Upper lobe of left lung (tissue), 6 donors: ENCODE measurements at regions not wholly inside any gene's neighbourhood (a gene's known extent, or its start where the extent isn't known, plus 50 kb on each side); places are given as distances from the start of the nearest gene placed in this dataset.

ENCODE experiments used
- ATAC-seq, 2 donors: fragments of 200-7000 bp; cut with Tn5 transposase; one replicate each; pipeline ENCODE4 v1.9.1; 2022; ENCODE audit warnings: mild to moderate bottlenecking in 2 of 2, moderate library complexity in 2 of 2; ENCODE audit not compliant: low FRiP score in 2 of 2
- DNase-seq, 2 donors: peaks; one replicate each; pipeline ENCODE4 v3.0.0-alpha.2; 2019 to 2020
- H3K27ac ChIP-seq, 4 donors: fragments of 200-600 bp; sonication (generic); one replicate each; pipeline ENCODE4 v1.5.1; 2016 to 2019
- H3K27me3 ChIP-seq, 4 donors: fragments of 200-600 bp; sonication (generic); one replicate each; pipeline ENCODE4 v1.5.1; 2017 to 2019
- H3K36me3 ChIP-seq, 4 donors: fragments of 200-600 bp; sonication (generic); one replicate each; pipeline ENCODE4 v1.5.1; 2016 to 2019
- H3K4me1 ChIP-seq, 4 donors: fragments of 200-600 bp; sonication (generic); one replicate each; pipeline ENCODE4 v1.5.1; 2018 to 2019
- H3K4me3 ChIP-seq, 4 donors: fragments of 200-600 bp; sonication (generic); one replicate each; pipeline ENCODE4 v1.5.1; 2017 to 2019; ENCODE audit warnings: mild to moderate bottlenecking in 2 of 4, moderate library complexity in 1 of 4
- H3K9me3 ChIP-seq, 4 donors: fragments of 200-600 bp; sonication (generic); one replicate each; pipeline ENCODE4 v1.5.1; 2018 to 2019
- CTCF ChIP-seq, 6 experiments: fragments of 450-650 bp in 4 of 6; fragments of 200-600 bp in 2 of 6; sonication (generic) in 2 of 6; IDR thresholded peaks; one replicate each; pipeline ENCODE4 v1.5.1; 2016 to 2019; ENCODE audit warnings: antibody characterized with exemption in 6 of 6
- EP300 ChIP-seq, 4 donors: sonication (generic); formaldehyde crosslinking; IDR thresholded peaks; one replicate each; pipeline ENCODE4 v1.5.1; 2017; ENCODE audit warnings: antibody characterized with exemption in 4 of 4, control low read depth in 2 of 4
- POLR2A ChIP-seq, 4 donors: fragments of 450-650 bp; IDR thresholded peaks; one replicate each; pipeline ENCODE4 v1.5.1; 2016 to 2017; ENCODE audit warnings: antibody characterized with exemption in 4 of 4, mild to moderate bottlenecking in 2 of 4
- POLR2AphosphoS5 ChIP-seq, 2 donors: sonication (generic); formaldehyde crosslinking; IDR thresholded peaks; one replicate each; pipeline ENCODE4 v1.5.1; 2017; ENCODE audit warnings: antibody characterized with exemption in 2 of 2
- WGBS, 2 donors: methylation state at CpG; one replicate each; pipeline ENCODE4 v1.1.5; 2017 to 2018; 5-methylcytosine and 5-hydroxymethylcytosine counted together
- donor health status: DM: no; HTN: no; CAD: no; lungs with moderate emphysema.
- donor health status: DM: no; HTN: yes; CAD: no; lungs with severe emphysema.

- TF ChIP-seq POLR2AphosphoS5 (IDR thresholded peaks at IDR 0.05) (no peak), POLR2A (IDR thresholded peaks at IDR 0.05) (no peak), CTCF (IDR thresholded peaks at IDR 0.05) (no peak), EP300 (IDR thresholded peaks at IDR 0.05) (no peak)
- peak in 1 of 2 donors; percentile 71 for DNase-seq
- WGBS, 2 donors, result 93% methylated on average over 13 to 16 of the region's 16 CpGs
Observed at GRCh38 chr2:215514516-215514915, 78.6 kb upstream of the FN1 start.

GRCh38 chr2:215511454-215512346 lies 75.8 kb upstream of the FN1 start:
- H3K4me1 ChIP-seq, result no peaks in the 10 kb centered on the region
- DNase-seq (peak in 1 of 2 donors; percentile 2), ATAC-seq (no peak)
- no peaks in the 10 kb centered on the region for H3K36me3 ChIP-seq
- WGBS, 2 donors, result 85 to 88% methylated on average over 6 of the region's 6 CpGs
- H3K27ac ChIP-seq, result no peak overlapping the region
- TF ChIP-seq POLR2A (IDR thresholded peaks at IDR 0.05) (no peak), CTCF (IDR thresholded peaks at IDR 0.05) (no peak), POLR2AphosphoS5 (IDR thresholded peaks at IDR 0.05) (no peak), EP300 (IDR thresholded peaks at IDR 0.05) (no peak)
- no peak overlapping the region for H3K4me3 ChIP-seq
- no peaks in the 10 kb centered on the region for H3K9me3 ChIP-seq
- H3K27me3 ChIP-seq, result no peaks in the 10 kb centered on the region

More at GRCh38 chr2:215514516-215514915, 78.6 kb upstream of the FN1 start:
- Histone ChIP-seq H3K27me3 (no peaks in the 10 kb centered on the region), H3K4me1 (no peaks in the 10 kb centered on the region), H3K36me3 (no peaks in the 10 kb centered on the region), H3K4me3 (no peak overlapping the region), H3K27ac (no peak overlapping the region), H3K9me3 (no peaks in the 10 kb centered on the region)
- no peak for ATAC-seq

- Histone ChIP-seq H3K36me3 (no peaks in the 10 kb centered on the region), H3K27me3 (no peaks in the 10 kb centered on the region), H3K4me3 (no peak overlapping the region), H3K27ac (no peak overlapping the region), H3K4me1 (peaks cover 3 to 10% (median 6%) of the 10 kb centered on the region in 4 donors), H3K9me3 (no peaks in the 10 kb centered on the region)
- no peak for ATAC-seq
- TF ChIP-seq EP300 (IDR thresholded peaks at IDR 0.05), result no peak
- no peak for TF ChIP-seq POLR2A (IDR thresholded peaks at IDR 0.05)
- no peak for TF ChIP-seq CTCF (IDR thresholded peaks at IDR 0.05)
- TF ChIP-seq POLR2AphosphoS5 (IDR thresholded peaks at IDR 0.05), result no peak
- no peak for DNase-seq
- 36 to 47% methylated on average over 3 of the region's 3 CpGs for WGBS, 2 donors
Observed at GRCh38 chr2:215507836-215508235, 72.0 kb upstream of the FN1 start.

- ATAC-seq (no peak), DNase-seq (no peak)
- TF ChIP-seq POLR2AphosphoS5 (IDR thresholded peaks at IDR 0.05), result no peak
- TF ChIP-seq POLR2A (IDR thresholded peaks at IDR 0.05), result no peak
- TF ChIP-seq EP300 (IDR thresholded peaks at IDR 0.05), result no peak
- TF ChIP-seq CTCF (IDR thresholded peaks at IDR 0.05), result no peak
Observed at GRCh38 chr2:215507136-215507535, 71.3 kb upstream of the FN1 start.

GRCh38 chr2:215506604-215506990 lies 70.7 kb upstream of the FN1 start:
- no peak for TF ChIP-seq CTCF (IDR thresholded peaks at IDR 0.05)
- no peak for TF ChIP-seq POLR2A (IDR thresholded peaks at IDR 0.05)
- TF ChIP-seq EP300 (IDR thresholded peaks at IDR 0.05), result no peak
- TF ChIP-seq POLR2AphosphoS5 (IDR thresholded peaks at IDR 0.05), result no peak

More at GRCh38 chr2:215507136-215507535, 71.3 kb upstream of the FN1 start:
- no peak overlapping the region for H3K27ac ChIP-seq
- H3K4me3 ChIP-seq, result no peak overlapping the region
- no peaks in the 10 kb centered on the region for H3K27me3 ChIP-seq
- no peaks in the 10 kb centered on the region for H3K9me3 ChIP-seq
- no peaks in the 10 kb centered on the region for H3K36me3 ChIP-seq
- peaks cover 3 to 10% (median 6%) of the 10 kb centered on the region in 4 donors for H3K4me1 ChIP-seq

More at GRCh38 chr2:215506604-215506990, 70.7 kb upstream of the FN1 start:
- H3K4me1 ChIP-seq, result peaks cover 3 to 10% (median 6%) of the 10 kb centered on the region in 4 donors
- ATAC-seq (no peak), DNase-seq (no peak)
- H3K36me3 ChIP-seq, result no peaks in the 10 kb centered on the region
- no peak overlapping the region for H3K27ac ChIP-seq
- H3K9me3 ChIP-seq, result no peaks in the 10 kb centered on the region
- H3K4me3 ChIP-seq, result no peak overlapping the region
- H3K27me3 ChIP-seq, result no peaks in the 10 kb centered on the region
